Heart left ventricle (tissue), 13 donors: ENCODE measurements at regions not wholly inside any gene's neighbourhood (a gene's known extent, or its start where the extent isn't known, plus 50 kb on each side); places are given as distances from the start of the nearest gene placed in this dataset.

Experiments
- CTCF ChIP-seq, 12 donors: fragments of 200-600 bp; sonication (generic) in 4 of 12; IDR thresholded peaks; one replicate each; pipeline versions ENCODE4 v1.5.0 to v1.8.0; 2018 to 2022; ENCODE audit warnings: antibody characterized with exemption in 12 of 12, mild to moderate bottlenecking in 5 of 12
- POLR2A ChIP-seq, 2 donors: fragments of 450-650 bp; IDR thresholded peaks; one replicate each; pipeline ENCODE4 v1.6.1; 2017; ENCODE audit warnings: antibody characterized with exemption in 2 of 2, mild to moderate bottlenecking in 2 of 2, moderate library complexity in 2 of 2
- donor health status: ischemic (EF 13 %, LVEDD 7.1; RV severe dilation, severe dysfunction).
- donor health status: DM: no; HTN: yes; CAD: no.
- donor health status: DM: no; HTN: no; CAD: no.
- donor health status: ischemic (EF 25% LVEDD 6.9; RV normal size, moderate dysfunction).
- donor health status: ischemic (EF 25% LVEDD 5.7; RV mildly dilated, moderate dysfunction).
- donor health status: ischemic (EF 35%, LVEDD 5.7; RV mildly dilated, moderate dysfunction).
- donor health status: nonischemic (EF 11% LVEDD 7.7; RV severe dilation, severe dysfunction).
- donor health status: DM: yes; HTN: yes; CAD: no.
- donor health status: PGD.
- donor health status: ischemic (EF 29% LVEDD 5.4; RV normal size, mild dysfunction).
- donor health status: nonischemic (EF 23%, LVEDD 6.1; RV moderate dilation, normal function).

GRCh38 chr13:88670509-88670908 is 999.3 kb downstream of the SLITRK5 start:
- TF ChIP-seq CTCF (IDR thresholded peaks at IDR 0.05) (no peak), POLR2A (IDR thresholded peaks at IDR 0.05) (no peak)
